Activated CD8-positive, alpha-beta T cell treated with anti-CD3 and anti-CD28 coated beads for 36 hours (primary cell): ENCODE measurements at regions not wholly inside any gene's neighbourhood (a gene's known extent, or its start where the extent isn't known, plus 50 kb on each side); places are given as distances from the start of the nearest gene placed in this dataset.

Experiments
- ATAC-seq: fragments of 200-7000 bp; cut with Tn5 transposase; one replicate; pipeline ENCODE4 v1.10.0; 2021; ENCODE audit warnings: mild to moderate bottlenecking, moderate library complexity
- CTCF ChIA-PET: fragments of 350-600 bp; sonication (Branson Sonifier 250); formaldehyde crosslinking; loops from one replicate; lab custom pipeline; 2021; ENCODE audit warnings: antibody characterized with exemption; lab: Charles Lee
- POLR2A ChIA-PET: fragments of 350-600 bp; sonication (Branson Sonifier 250); formaldehyde crosslinking; loops from one replicate; lab custom pipeline; 2021; ENCODE audit warnings: antibody characterized with exemption; lab: Charles Lee
- DNase-seq: peaks from one replicate; pipeline ENCODE4 v3.0.0-alpha.2; 2020
- H3K27ac Mint-ChIP-seq: one replicate; pipeline ENCODE4 v1.8.0; 2021; ENCODE audit warnings: mild to moderate bottlenecking, mixed read lengths
- H3K27me3 Mint-ChIP-seq: one replicate; pipeline ENCODE4 v1.8.0; 2021; ENCODE audit warnings: mixed read lengths
- H3K36me3 Mint-ChIP-seq: one replicate; pipeline ENCODE4 v1.8.0; 2021; ENCODE audit warnings: low read depth, mixed read lengths
- H3K4me1 Mint-ChIP-seq: one replicate; pipeline ENCODE4 v1.8.0; 2021; ENCODE audit warnings: low read depth, mixed read lengths
- H3K4me3 Mint-ChIP-seq: one replicate; pipeline ENCODE4 v1.8.0; 2021; ENCODE audit warnings: mild to moderate bottlenecking, moderate library complexity, mixed read lengths
- H3K9me3 Mint-ChIP-seq: one replicate; pipeline ENCODE4 v1.8.0; 2021; ENCODE audit warnings: mixed read lengths
- CTCF ChIP-seq: fragments of 200-600 bp; IDR thresholded peaks from one replicate; pipeline ENCODE4 v1.8.0; 2022; ENCODE audit warnings: antibody characterized with exemption, mild to moderate bottlenecking
- intact Hi-C: fragments of 100-400 bp; cut with micrococcal nuclease; formaldehyde crosslinking; loops from one replicate; pipeline ENCODE4 v1.10.0; 2022

DNA sequence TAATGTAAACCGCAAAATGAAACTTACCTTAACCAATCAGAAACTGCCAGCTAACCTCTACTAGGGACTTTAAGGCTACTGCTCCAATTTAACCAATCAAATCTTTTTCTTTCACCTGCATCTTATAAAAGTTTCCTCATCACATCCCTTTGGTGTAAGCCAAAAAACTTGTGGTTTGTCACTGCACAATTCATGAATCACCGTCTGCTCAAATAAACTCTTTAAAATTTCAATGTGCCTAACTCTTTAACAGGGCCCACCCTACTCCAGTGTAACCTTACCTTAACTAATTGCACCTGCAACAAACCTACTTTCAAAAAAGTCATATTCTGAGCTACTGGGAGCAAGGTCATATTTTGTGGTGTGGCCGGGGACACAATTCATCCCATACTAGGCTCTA is 172.2 kb upstream of the GRAMD2B start:
- ChIA-PET POLR2A (no interaction called here), CTCF (no interaction called here)
- Mint-ChIP-seq H3K4me3 (no peak overlapping the region), H3K27me3 (no peaks in the 10 kb centered on the region), H3K36me3 (no peaks in the 10 kb centered on the region), H3K4me1 (no peaks in the 10 kb centered on the region), H3K9me3 (peaks cover 7% of the 10 kb centered on the region), H3K27ac (no peak overlapping the region)
- DNase-seq (no peak), ATAC-seq (no peak)
- intact Hi-C loops: no loop called here
- no peak for TF ChIP-seq CTCF

- ChIA-PET CTCF (no interaction called here), POLR2A (no interaction called here)
- TF ChIP-seq CTCF: no peak
- Mint-ChIP-seq H3K36me3 (no peaks in the 10 kb centered on the region), H3K27ac (no peak overlapping the region), H3K4me1 (no peaks in the 10 kb centered on the region), H3K9me3 (peaks cover 12% of the 10 kb centered on the region), H3K27me3 (no peaks in the 10 kb centered on the region), H3K4me3 (no peak overlapping the region)
- ATAC-seq: no peak
- DNase-seq: no peak
- intact Hi-C loops: no loop called here
These were observed 169.8 kb upstream of the GRAMD2B start for GRCh38 chr5:126253406-126253805.

DNA sequence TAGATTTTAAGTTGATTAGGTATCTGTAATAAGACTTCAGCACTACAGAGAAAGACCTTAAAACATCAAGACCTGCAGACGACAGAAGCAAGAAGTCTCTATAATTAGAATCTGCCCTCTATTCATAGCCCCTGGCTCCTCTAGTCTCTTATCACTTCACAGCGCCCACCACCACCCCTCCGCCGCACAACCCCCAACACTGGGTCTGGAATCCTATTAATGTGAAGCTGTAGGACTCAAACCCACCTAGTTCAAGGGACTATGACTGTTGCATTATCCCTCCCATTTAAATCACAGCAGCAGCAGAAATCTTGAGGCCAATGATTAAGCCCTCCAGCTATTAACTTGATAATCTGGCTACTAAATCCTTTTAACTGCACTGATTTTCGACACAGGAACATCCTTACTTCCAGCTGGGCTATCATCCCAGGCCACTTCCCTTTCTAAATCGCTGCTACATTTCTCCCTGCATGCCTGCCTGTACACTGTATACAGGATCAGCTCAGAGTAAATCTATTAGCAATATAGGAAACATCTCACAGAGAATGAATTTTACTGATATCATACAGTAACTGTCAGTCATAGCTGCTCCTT is 159.5 kb upstream of the GRAMD2B start:
- Mint-ChIP-seq H3K36me3 (peaks cover 2% of the 10 kb centered on the region), H3K27me3 (peaks cover 2% of the 10 kb centered on the region), H3K27ac (no peak overlapping the region), H3K4me3 (no peak overlapping the region), H3K9me3 (peaks cover 3% of the 10 kb centered on the region), H3K4me1 (no peaks in the 10 kb centered on the region)
- POLR2A ChIA-PET: no interaction called here
- CTCF ChIA-PET: no interaction called here
- TF ChIP-seq CTCF: no peak
- intact Hi-C loops: no loop called here
- DNase-seq (no peak), ATAC-seq (no peak)

- intact Hi-C loops: no loop called here
- H3K36me3 Mint-ChIP-seq: no peaks in the 10 kb centered on the region
- no peak for ATAC-seq
These were observed 157.3 kb upstream of the GRAMD2B start for GRCh38 chr5:126265917-126266316.

GRCh38 chr5:126267438-126267837 is 155.8 kb upstream of the GRAMD2B start:
- ChIA-PET POLR2A (no interaction called here), CTCF (no interaction called here)
- no peaks in the 10 kb centered on the region for H3K4me1 Mint-ChIP-seq
- H3K4me3 Mint-ChIP-seq: no peak overlapping the region
- no peak for ATAC-seq
- TF ChIP-seq CTCF: no peak
- no peak overlapping the region for H3K27ac Mint-ChIP-seq
- H3K9me3 Mint-ChIP-seq: no peaks in the 10 kb centered on the region
- H3K27me3 Mint-ChIP-seq: peaks cover 6% of the 10 kb centered on the region
- DNase-seq: no peak
- no peaks in the 10 kb centered on the region for H3K36me3 Mint-ChIP-seq
- intact Hi-C loops: no loop called here

More at GRCh38 chr5:126265917-126266316, 157.3 kb upstream of the GRAMD2B start:
- Mint-ChIP-seq H3K4me1 (no peaks in the 10 kb centered on the region), H3K9me3 (no peaks in the 10 kb centered on the region), H3K4me3 (no peak overlapping the region), H3K27me3 (peaks cover 6% of the 10 kb centered on the region), H3K27ac (no peak overlapping the region)
- TF ChIP-seq CTCF: no peak
- ChIA-PET POLR2A (no interaction called here), CTCF (no interaction called here)
- DNase-seq: no peak
